ENCODE measurements at regions not wholly inside any gene's neighbourhood (a gene's known extent, or its start where the extent isn't known, plus 50 kb on each side); places are given as distances from the start of the nearest gene placed in this dataset.

GRCh38 chr10:91061608-91062007 lies 140.7 kb upstream of the ANKRD1 start:
- TF ChIP-seq, protein P1, sequence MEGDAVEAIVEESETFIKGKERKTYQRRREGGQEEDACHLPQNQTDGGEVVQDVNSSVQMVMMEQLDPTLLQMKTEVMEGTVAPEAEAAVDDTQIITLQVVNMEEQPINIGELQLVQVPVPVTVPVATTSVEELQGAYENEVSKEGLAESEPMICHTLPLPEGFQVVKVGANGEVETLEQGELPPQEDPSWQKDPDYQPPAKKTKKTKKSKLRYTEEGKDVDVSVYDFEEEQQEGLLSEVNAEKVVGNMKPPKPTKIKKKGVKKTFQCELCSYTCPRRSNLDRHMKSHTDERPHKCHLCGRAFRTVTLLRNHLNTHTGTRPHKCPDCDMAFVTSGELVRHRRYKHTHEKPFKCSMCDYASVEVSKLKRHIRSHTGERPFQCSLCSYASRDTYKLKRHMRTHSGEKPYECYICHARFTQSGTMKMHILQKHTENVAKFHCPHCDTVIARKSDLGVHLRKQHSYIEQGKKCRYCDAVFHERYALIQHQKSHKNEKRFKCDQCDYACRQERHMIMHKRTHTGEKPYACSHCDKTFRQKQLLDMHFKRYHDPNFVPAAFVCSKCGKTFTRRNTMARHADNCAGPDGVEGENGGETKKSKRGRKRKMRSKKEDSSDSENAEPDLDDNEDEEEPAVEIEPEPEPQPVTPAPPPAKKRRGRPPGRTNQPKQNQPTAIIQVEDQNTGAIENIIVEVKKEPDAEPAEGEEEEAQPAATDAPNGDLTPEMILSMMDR (conservative IDR thresholded peaks at IDR 0.05), result no peak
- no peak for TF ChIP-seq EZH2 (IDR thresholded peaks at IDR 0.05; ENCODE audit: low read depth)
- Histone ChIP-seq H2AFZ (no peak overlapping the region), H3K27me3 (ENCODE audit: insufficient read depth, low read depth) (no peaks in the 10 kb centered on the region), H4K20me1 (ENCODE audit: insufficient read depth) (no peaks in the 10 kb centered on the region), H3K27ac (no peak overlapping the region), H3K4me1 (replicated peaks; ENCODE audit: insufficient read depth) (no peaks in the 10 kb centered on the region), H3K4me3 (no peak overlapping the region), H3K79me2 (ENCODE audit: low read depth) (no peaks in the 10 kb centered on the region), H3F3A (ENCODE audit: insufficient read depth, low read depth) (no peaks in the 10 kb centered on the region), H3K4me2 (no peak overlapping the region), H3K36me3 (ENCODE audit: low read depth) (no peaks in the 10 kb centered on the region), H3K9me2 (ENCODE audit: insufficient read depth) (no peaks in the 10 kb centered on the region), H3K9me3 (ENCODE audit: insufficient read depth, low read depth) (no peaks in the 10 kb centered on the region)
- ChIA-PET CTCF (no interaction called here), POLR2A (ENCODE audit: unreplicated experiment) (no interaction called here)
- intact Hi-C loops (cut with micrococcal nuclease; ENCODE audit: unreplicated experiment), result no loop called here
- DNase-seq, result no peak
- BruUV-seq (replicated peaks), result no TSS peak

- H3K27me3 ChIP-seq (ENCODE audit: insufficient read depth, low read depth), result no peaks in the 10 kb centered on the region
- TF ChIP-seq, protein P1 (conservative IDR thresholded peaks at IDR 0.05), result no peak
- TF ChIP-seq EZH2 (IDR thresholded peaks at IDR 0.05; ENCODE audit: low read depth), result no peak
- H3K27ac ChIP-seq, result no peak overlapping the region
- no peaks in the 10 kb centered on the region for H3K36me3 ChIP-seq (ENCODE audit: low read depth)
- no peaks in the 10 kb centered on the region for H4K20me1 ChIP-seq (ENCODE audit: insufficient read depth)
- intact Hi-C loops (cut with micrococcal nuclease; ENCODE audit: unreplicated experiment), result no loop called here
- H3K4me1 ChIP-seq (replicated peaks; ENCODE audit: insufficient read depth), result no peaks in the 10 kb centered on the region
- no peaks in the 10 kb centered on the region for H3K9me3 ChIP-seq (ENCODE audit: insufficient read depth, low read depth)
- no peak overlapping the region for H2AFZ ChIP-seq
- no peak overlapping the region for H3K4me3 ChIP-seq
- no peaks in the 10 kb centered on the region for H3K79me2 ChIP-seq (ENCODE audit: low read depth)
- no TSS peak for BruUV-seq (replicated peaks)
- no peaks in the 10 kb centered on the region for H3F3A ChIP-seq (ENCODE audit: insufficient read depth, low read depth)
- no peak overlapping the region for H3K4me2 ChIP-seq
- no peaks in the 10 kb centered on the region for H3K9me2 ChIP-seq (ENCODE audit: insufficient read depth)
- CTCF ChIA-PET, result interaction anchor here (0.6 kb wide), 1 partner anchor 53 kb away, joined by 7 read pairs; no protein-coding TSS in a partner anchor
- POLR2A ChIA-PET (ENCODE audit: unreplicated experiment), result no interaction called here
- DNase-seq, result no peak
Measured at GRCh38 chr10:91062091-91062490, 141.2 kb upstream of the ANKRD1 start.

DNA sequence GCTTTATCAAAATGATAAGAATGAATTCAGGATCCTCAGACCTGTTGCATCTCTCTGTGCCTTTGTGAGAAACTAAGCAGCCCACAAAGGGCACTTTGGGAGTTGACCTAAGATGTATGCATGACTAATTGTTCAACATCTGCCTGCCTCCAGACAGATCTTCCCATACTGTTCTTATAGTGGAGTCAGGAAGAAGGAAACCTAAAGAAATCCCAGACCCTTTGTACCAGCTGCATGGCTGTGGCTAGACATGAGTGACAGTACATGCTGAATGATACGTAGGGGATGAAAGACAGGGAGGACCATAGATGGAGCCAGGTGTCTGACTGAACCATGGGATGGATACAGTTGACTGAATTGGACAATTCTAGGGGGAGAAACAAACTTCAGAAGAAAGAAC lies 148.7 kb upstream of the PCGF5 start:
- CTCF ChIA-PET, result no interaction called here
- Histone ChIP-seq H3K4me1 (replicated peaks; ENCODE audit: insufficient read depth) (no peaks in the 10 kb centered on the region), H3K9me3 (ENCODE audit: insufficient read depth, low read depth) (no peaks in the 10 kb centered on the region), H3K4me3 (no peak overlapping the region), H3K27ac (no peak overlapping the region), H3K4me2 (no peak overlapping the region), H4K20me1 (ENCODE audit: insufficient read depth) (no peaks in the 10 kb centered on the region), H3K9me2 (ENCODE audit: insufficient read depth) (no peaks in the 10 kb centered on the region), H3K79me2 (ENCODE audit: low read depth) (no peaks in the 10 kb centered on the region), H2AFZ (no peak overlapping the region), H3K36me3 (ENCODE audit: low read depth) (no peaks in the 10 kb centered on the region), H3K27me3 (ENCODE audit: insufficient read depth, low read depth) (no peaks in the 10 kb centered on the region), H3F3A (ENCODE audit: insufficient read depth, low read depth) (no peaks in the 10 kb centered on the region)
- POLR2A ChIA-PET (ENCODE audit: unreplicated experiment), result no interaction called here
- intact Hi-C loops (cut with micrococcal nuclease; ENCODE audit: unreplicated experiment), result no loop called here
- TF ChIP-seq, protein P1 (conservative IDR thresholded peaks at IDR 0.05), result no peak
- TF ChIP-seq EZH2 (IDR thresholded peaks at IDR 0.05; ENCODE audit: low read depth), result no peak
- DNase-seq, result no peak
- BruUV-seq (replicated peaks), result no TSS peak

Data from PC-9 (cell line).